ENCODE measurements at regions not wholly inside any gene's neighbourhood (a gene's known extent, or its start where the extent isn't known, plus 50 kb on each side); places are given as distances from the start of the nearest gene placed in this dataset.

- DNase-seq (no peak), ATAC-seq (peak; percentile 30 to 57)
- intact Hi-C loops (cut with DNase I), result no loop called here
Measured at GRCh38 chr11:122229481-122230384, 113.7 kb upstream of the BLID start.

GRCh38 chr11:122229078-122229477 lies 113.1 kb upstream of the BLID start:
- intact Hi-C loops (cut with DNase I), result no loop called here
- ATAC-seq (peak in 1 of 2 donors; percentile 40), DNase-seq (no peak)

DNA sequence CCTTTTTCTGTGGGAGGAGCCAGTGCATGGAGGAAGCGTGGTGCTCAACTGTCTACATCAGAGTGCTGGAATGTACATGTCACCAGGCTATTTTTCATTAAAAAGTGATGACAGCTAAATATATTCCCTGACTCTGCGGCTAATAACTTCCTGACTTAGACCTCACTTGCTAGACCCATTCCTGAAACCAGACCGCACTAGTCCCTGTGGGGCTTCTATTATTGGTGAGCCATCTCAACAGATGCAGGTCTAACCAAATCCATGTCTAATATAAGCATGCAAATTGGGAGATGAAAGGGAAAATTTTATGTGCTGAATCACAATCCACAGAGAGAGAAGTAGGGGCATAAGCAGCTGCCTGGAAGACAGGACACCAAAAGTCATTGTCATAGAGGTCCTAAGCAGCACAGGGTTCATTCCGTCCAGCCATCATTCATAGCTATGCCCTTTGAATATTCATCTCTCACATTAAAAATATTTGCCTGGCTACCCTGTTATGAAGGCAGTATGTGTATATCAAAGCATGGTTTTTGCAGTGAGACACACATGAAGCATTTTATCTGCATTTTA lies 110.9 kb upstream of the BLID start:
- no peak for ATAC-seq
- intact Hi-C loops (cut with DNase I), result no loop called here

GRCh38 chr11:122224867-122225266 lies 108.9 kb upstream of the BLID start:
- intact Hi-C loops (cut with DNase I), result no loop called here
- no peak for DNase-seq
- ATAC-seq, result no peak

More for the DNA sequence above, 110.9 kb upstream of the BLID start:
- DNase-seq, result no peak

GRCh38 chr11:122220321-122220720 lies 104.3 kb upstream of the BLID start:
- ATAC-seq, result peak in 1 of 2 donors; percentile 20
- intact Hi-C loops (cut with DNase I), result no loop called here

GRCh38 chr11:122219791-122220190 lies 103.8 kb upstream of the BLID start:
- intact Hi-C loops (cut with DNase I), result loop anchor here in 1 of 2 donors (10.0 kb wide), 1 partner anchor 285 kb away; no protein-coding TSS in a partner anchor
- ATAC-seq (no peak), DNase-seq (no peak)

More at GRCh38 chr11:122220321-122220720, 104.3 kb upstream of the BLID start:
- DNase-seq, result no peak

DNA sequence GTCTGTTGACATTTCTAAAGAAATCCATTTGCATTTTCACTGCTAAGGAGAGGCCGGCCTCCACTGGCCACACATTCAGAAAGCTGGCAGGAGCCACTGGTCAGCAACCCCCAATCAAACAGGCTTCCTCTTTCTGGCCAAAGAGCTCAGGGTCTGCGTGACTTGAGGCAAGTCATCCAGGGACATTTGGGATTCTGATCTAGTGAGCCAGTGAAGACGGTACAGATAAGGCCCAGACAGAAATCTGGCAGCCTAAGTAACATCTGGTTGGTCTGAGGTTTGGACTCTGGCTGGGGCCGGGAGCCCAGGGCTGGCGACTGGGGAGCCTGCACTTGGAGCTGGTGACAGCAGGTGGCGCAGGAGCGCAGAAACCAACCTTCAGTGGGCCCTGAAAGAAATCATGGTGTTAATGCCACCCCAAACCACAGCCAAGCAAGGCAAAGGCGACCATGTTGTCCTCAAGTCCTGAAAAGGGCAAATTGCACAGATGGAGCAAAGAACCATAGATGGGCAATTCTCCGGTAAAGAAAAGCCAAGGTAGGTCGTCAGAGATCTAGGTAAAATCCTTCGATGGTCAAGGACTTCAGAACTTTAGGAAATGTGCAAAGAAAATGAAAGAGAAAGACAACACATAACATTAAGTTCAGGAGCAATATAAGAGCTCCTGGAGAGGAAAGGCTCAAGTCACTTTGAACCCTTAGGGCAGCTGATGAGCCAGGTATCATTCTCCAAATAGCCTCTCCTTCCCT lies 99.4 kb upstream of the BLID start:
- ATAC-seq (peak; percentile 97), DNase-seq (peak; percentile 85)
- intact Hi-C loops (cut with DNase I), result loop anchor here (2.0 to 10.0 kb wide), 2 partner anchors 289 kb away; no protein-coding TSS in a partner anchor

- ATAC-seq (no peak), DNase-seq (no peak)
- intact Hi-C loops (cut with DNase I), result loop anchor here (2.0 to 10.0 kb wide), 2 partner anchors 290 kb away; no protein-coding TSS in a partner anchor
Measured at GRCh38 chr11:122214567-122214966, 98.6 kb upstream of the BLID start.

GRCh38 chr11:122214080-122214479 lies 98.1 kb upstream of the BLID start:
- no peak for DNase-seq
- no peak for ATAC-seq
- intact Hi-C loops (cut with DNase I), result loop anchor here (2.0 to 10.0 kb wide), 2 partner anchors 291 kb away; no protein-coding TSS in a partner anchor

DNA sequence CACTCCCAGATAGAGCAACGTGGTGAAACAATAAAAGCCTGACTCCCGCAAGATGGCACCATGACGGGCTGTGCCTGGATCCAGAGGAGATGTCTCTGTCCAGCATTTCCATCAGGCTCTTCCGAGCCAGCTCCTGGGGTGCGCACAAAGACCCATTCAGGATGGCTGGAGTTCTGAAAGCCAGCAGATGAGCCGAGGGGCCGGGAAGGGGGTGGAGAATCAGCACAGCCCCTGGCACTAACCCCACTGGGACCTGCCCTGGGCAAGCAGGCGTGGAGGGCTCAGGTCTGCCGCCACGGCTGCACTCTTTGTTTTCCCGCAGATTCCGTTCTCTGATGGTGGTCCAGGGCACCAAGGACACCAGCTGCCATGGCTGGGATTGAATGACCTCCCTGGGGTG lies 97.2 kb upstream of the BLID start:
- no peak for DNase-seq
- ATAC-seq, result no peak
- intact Hi-C loops (cut with DNase I), result loop anchor here in 1 of 2 donors (10.0 kb wide), 1 partner anchor 292 kb away; no protein-coding TSS in a partner anchor

DNA sequence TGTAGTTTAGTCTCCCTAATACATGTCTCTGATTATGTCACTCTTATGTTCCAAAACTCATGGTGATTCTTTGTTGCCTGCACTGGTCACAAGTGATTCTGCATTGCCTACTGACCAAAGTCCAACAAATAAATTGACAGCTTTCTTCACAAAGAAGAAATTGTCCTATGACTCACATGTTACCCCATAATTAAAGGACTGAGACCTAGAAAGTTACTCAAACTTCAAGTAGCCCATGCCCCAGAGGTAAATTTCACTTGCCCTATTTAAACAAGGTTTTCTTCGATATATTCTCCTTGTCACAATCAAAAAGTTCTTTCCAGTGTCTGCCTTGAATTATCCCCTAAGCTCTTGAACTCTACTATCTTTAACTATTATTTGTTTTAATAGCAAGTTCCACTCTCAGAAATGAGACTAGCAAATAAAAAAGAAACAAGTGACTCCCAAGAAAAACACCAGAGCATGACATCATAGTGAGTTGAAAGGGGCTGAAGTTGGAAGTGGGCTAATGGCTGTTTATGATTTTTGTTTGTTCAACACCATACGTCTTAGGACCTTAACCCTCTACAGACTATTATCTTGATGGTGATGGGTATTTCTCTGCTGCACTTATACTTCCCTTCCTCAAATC lies 94.5 kb upstream of the BLID start:
- ATAC-seq (peak in 1 of 2 donors; percentile 2), DNase-seq (no peak)
- intact Hi-C loops (cut with DNase I), result loop anchor here in 1 of 2 donors (10.0 kb wide), 1 partner anchor 294 kb away; no protein-coding TSS in a partner anchor

GRCh38 chr11:122209619-122210366 lies 93.8 kb upstream of the BLID start:
- ATAC-seq (peak; percentile 70 to 79), DNase-seq (peak; percentile 66)
- intact Hi-C loops (cut with DNase I), result loop anchor here in 1 of 2 donors (10.0 kb wide), 2 partner anchors 105 to 295 kb away; no protein-coding TSS in a partner anchor

DNA sequence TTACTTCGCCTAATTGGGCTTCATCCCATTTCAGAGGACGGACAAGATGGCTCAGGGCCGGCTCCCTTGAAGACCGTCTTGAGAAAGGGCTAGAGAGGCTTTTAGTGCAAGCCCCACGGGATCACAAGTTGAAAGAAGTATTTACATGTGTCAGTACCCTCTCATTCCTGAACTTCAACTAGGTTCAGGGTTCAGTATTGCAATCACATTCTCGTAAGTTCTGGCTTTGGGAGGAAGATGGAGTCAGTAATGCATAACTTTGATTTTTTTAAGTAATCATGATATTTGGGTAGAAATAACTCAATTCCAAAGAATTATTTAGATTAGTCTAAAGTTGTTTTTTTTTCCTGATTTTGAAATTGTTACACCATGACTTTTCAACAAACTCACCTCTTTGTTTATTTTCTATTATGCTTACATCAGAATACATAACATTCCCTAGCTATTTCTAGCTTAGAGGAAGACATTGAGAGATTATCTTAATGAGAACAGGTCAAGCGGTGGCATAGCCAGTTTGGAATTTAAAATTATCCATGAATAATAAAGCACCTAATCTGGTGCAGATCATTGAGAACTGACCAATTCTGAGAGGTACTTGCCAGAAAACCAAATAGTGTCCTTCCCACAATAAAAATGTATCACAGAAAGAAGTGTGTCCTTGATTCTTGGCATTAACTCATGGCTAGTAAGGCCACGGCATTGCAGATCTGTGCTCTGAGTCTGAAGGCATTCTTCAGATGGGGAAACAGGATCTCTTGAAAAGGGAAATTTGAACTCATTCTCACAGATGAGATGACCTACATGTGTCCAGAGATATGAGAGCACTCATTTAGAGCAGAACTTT lies 92.1 kb upstream of the BLID start:
- intact Hi-C loops (cut with DNase I), result loop anchor here in 1 of 2 donors (10.0 kb wide), 1 partner anchor 103 kb away; no protein-coding TSS in a partner anchor
- DNase-seq (no peak), ATAC-seq (peak; percentile 3 to 13)

- peak; percentile 16 to 34 for ATAC-seq
- intact Hi-C loops (cut with DNase I), result loop anchor here in 1 of 2 donors (10.0 kb wide), 1 partner anchor 103 kb away; no protein-coding TSS in a partner anchor
- DNase-seq, result peak; percentile 30
Measured at GRCh38 chr11:122207505-122207904, 91.5 kb upstream of the BLID start.

- intact Hi-C loops (cut with DNase I), result loop anchor here in 1 of 2 donors (10.0 kb wide), 1 partner anchor 100 kb away; no protein-coding TSS in a partner anchor
- ATAC-seq (no peak), DNase-seq (no peak)
Measured at GRCh38 chr11:122205036-122205435, 89.0 kb upstream of the BLID start.

DNA sequence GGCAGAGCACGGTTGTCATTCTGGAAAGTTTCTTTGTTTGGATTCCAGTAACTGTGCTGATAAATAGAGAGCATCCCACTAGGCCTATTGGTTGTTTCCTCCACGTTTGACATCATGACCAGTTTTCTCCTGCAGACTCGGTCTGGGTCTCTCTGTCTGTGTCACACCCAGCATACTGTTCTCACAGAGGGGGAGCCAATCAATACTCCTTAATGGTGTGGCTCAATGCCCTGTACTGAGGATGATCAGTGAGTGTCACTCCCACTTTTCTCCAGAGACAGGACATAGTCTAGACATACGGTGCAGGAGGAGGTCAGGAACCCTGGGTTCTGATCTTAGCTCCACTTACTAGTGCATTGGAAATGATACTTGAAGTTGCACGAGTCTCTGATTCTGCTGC lies 88.2 kb upstream of the BLID start:
- no peak for DNase-seq
- intact Hi-C loops (cut with DNase I), result loop anchor here (5.0 to 10.0 kb wide), 4 partner anchors 97 to 547 kb away; no protein-coding TSS in a partner anchor
- no peak for ATAC-seq

GRCh38 chr11:122202951-122203456 lies 87.0 kb upstream of the BLID start:
- ATAC-seq (peak; percentile 88), DNase-seq (peak; percentile 68)
- intact Hi-C loops (cut with DNase I), result loop anchor here (2.0 to 10.0 kb wide), 5 partner anchors 96 to 548 kb away; no protein-coding TSS in a partner anchor

Measured in left cardiac atrium (tissue), 4 donors.